Right lobe of liver (tissue), 6 donors: ENCODE measurements at regions not wholly inside any gene's neighbourhood (a gene's known extent, or its start where the extent isn't known, plus 50 kb on each side); places are given as distances from the start of the nearest gene placed in this dataset.

Experiments
- ATAC-seq, 4 donors: fragments of 200-7000 bp; cut with Tn5 transposase; one replicate each; pipeline ENCODE4 v1.9.1; 2020; ENCODE audit warnings: mild to moderate bottlenecking in 4 of 4, moderate library complexity in 4 of 4
- DNase-seq, 3 donors: peaks; one replicate each; pipeline ENCODE4 v3.0.0-alpha.2; 2020
- H3K27ac ChIP-seq, 3 donors: fragments of 200-600 bp; one replicate each; pipeline ENCODE4 v1.8.0; 2022
- H3K27me3 ChIP-seq, 2 donors: fragments of 200-600 bp; one replicate each; pipeline ENCODE4 v1.8.0; 2022
- H3K36me3 ChIP-seq, 4 donors: fragments of 200-600 bp; sonication (generic) in 1 of 4; one replicate each; pipeline versions ENCODE4 v1.5.1 to v1.8.0; 2017 to 2022; ENCODE audit warnings: control low read depth in 1 of 4
- H3K4me1 ChIP-seq, 4 donors: fragments of 200-600 bp; sonication (generic) in 1 of 4; one replicate each; pipeline versions ENCODE4 v1.5.1 to v1.8.0; 2017 to 2022; ENCODE audit warnings: control low read depth in 1 of 4
- H3K4me3 ChIP-seq, 3 donors: fragments of 200-600 bp; one replicate each; pipeline ENCODE4 v1.8.0; 2022
- H3K9me3 ChIP-seq, 4 donors: fragments of 200-600 bp; sonication (generic) in 1 of 4; one replicate each; pipeline versions ENCODE4 v1.5.1 to v1.8.0; 2017 to 2022; ENCODE audit warnings: control low read depth in 1 of 4
- POLR2A ChIP-seq: fragments of 450-650 bp; IDR thresholded peaks from one replicate; pipeline ENCODE4 v1.6.1; 2017; ENCODE audit warnings: antibody characterized with exemption, mild to moderate bottlenecking
- WGBS: methylation state at CpG from one replicate; pipeline ENCODE4 v1.1.6; 2018; ENCODE audit warnings: low coverage, low lambda C conversion rate; ENCODE audit not compliant: insufficient coverage; ENCODE audit errors: missing lambda C conversion rate; 5-methylcytosine and 5-hydroxymethylcytosine counted together
- intact Hi-C, 2 donors: fragments of 100-400 bp; cut with DNase I; formaldehyde crosslinking; loops; one replicate each; pipeline versions ENCODE4 v1.11.2 to v1.14.1; 2022
- TF ChIP-seq, protein P1 (sequence below), 4 donors: fragments of 200-600 bp in 3 of 4; fragments of 450-650 bp in 1 of 4; IDR thresholded peaks; one replicate each; pipeline versions ENCODE4 v1.5.1 to v1.8.0; 2016 to 2022; ENCODE audit warnings: antibody characterized with exemption in 4 of 4, mild to moderate bottlenecking in 2 of 4
- donor health status: DM: no; HTN: yes; CAD: no.
- donor health status: DM: no; HTN: no; CAD: no.
- donor health status: DM: no; HTN: no; CAD: no.
- donor health status: DM: no; HTN: yes; CAD: no.
- donor health status: DM: no; HTN: yes; CAD: no.

DNA sequence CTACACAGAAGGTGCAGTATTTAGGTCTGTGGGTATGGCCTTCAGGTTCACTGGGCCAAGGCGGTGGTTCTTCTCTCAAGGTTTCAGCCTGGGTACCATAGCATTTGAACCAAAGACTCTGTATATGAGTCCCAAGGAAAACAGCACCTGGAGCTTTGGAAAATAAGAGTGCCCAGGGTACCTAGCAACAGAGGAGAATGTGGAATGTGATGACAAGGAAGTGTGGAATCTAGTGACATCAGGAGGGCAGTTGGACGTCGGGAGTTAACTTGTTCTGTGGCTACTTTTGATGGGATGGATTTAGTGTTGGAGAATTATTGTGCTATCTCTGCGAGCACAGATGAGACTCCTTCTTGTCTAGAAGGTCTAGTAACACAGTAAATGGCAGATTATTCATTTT is 201.2 kb downstream of the NOL4 start:
- H3K9me3 ChIP-seq, result no peaks in the 10 kb centered on the region
- H3K4me1 ChIP-seq, result peaks cover 0 to 2% (median 0%) of the 10 kb centered on the region in 4 donors
- TF ChIP-seq, protein P1, sequence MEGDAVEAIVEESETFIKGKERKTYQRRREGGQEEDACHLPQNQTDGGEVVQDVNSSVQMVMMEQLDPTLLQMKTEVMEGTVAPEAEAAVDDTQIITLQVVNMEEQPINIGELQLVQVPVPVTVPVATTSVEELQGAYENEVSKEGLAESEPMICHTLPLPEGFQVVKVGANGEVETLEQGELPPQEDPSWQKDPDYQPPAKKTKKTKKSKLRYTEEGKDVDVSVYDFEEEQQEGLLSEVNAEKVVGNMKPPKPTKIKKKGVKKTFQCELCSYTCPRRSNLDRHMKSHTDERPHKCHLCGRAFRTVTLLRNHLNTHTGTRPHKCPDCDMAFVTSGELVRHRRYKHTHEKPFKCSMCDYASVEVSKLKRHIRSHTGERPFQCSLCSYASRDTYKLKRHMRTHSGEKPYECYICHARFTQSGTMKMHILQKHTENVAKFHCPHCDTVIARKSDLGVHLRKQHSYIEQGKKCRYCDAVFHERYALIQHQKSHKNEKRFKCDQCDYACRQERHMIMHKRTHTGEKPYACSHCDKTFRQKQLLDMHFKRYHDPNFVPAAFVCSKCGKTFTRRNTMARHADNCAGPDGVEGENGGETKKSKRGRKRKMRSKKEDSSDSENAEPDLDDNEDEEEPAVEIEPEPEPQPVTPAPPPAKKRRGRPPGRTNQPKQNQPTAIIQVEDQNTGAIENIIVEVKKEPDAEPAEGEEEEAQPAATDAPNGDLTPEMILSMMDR (IDR thresholded peaks at IDR 0.05), result no peak
- TF ChIP-seq POLR2A, result no peak
- WGBS, result 76% methylated on average over 4 of the region's 4 CpGs
- no peak for DNase-seq
- no peaks in the 10 kb centered on the region for H3K27me3 ChIP-seq
- ATAC-seq, result no peak
- H3K4me3 ChIP-seq, result no peak overlapping the region
- intact Hi-C loops, result no loop called here
- H3K36me3 ChIP-seq, result no peaks in the 10 kb centered on the region
- H3K27ac ChIP-seq, result no peak overlapping the region

GRCh38 chr18:34018336-34018735 is 206.4 kb downstream of the NOL4 start:
- no peak overlapping the region for H3K4me3 ChIP-seq
- ATAC-seq (no peak), DNase-seq (no peak)
- WGBS, result 78% methylated on average over 1 of the region's 1 CpG
- TF ChIP-seq, protein P1 (IDR thresholded peaks at IDR 0.05), result no peak
- no peak for TF ChIP-seq POLR2A
- no peaks in the 10 kb centered on the region for H3K36me3 ChIP-seq
- H3K27ac ChIP-seq, result no peak overlapping the region
- intact Hi-C loops, result no loop called here
- H3K4me1 ChIP-seq, result no peaks in the 10 kb centered on the region
- no peaks in the 10 kb centered on the region for H3K27me3 ChIP-seq
- H3K9me3 ChIP-seq, result no peaks in the 10 kb centered on the region

GRCh38 chr18:34003687-34004086 is 221.0 kb downstream of the NOL4 start:
- TF ChIP-seq, protein P1 (IDR thresholded peaks at IDR 0.05), result no peak
- no peak for TF ChIP-seq POLR2A
- 33% methylated on average over 1 of the region's 1 CpG for WGBS
- intact Hi-C loops, result no loop called here

GRCh38 chr18:34002130-34002529 is 222.6 kb downstream of the NOL4 start:
- ATAC-seq (no peak), DNase-seq (no peak)
- intact Hi-C loops, result no loop called here
- H3K36me3 ChIP-seq, result no peaks in the 10 kb centered on the region
- WGBS, result 91% methylated on average over 1 of the region's 1 CpG
- no peak overlapping the region for H3K4me3 ChIP-seq
- no peak for TF ChIP-seq POLR2A
- TF ChIP-seq, protein P1 (IDR thresholded peaks at IDR 0.05), result no peak
- no peaks in the 10 kb centered on the region for H3K9me3 ChIP-seq
- H3K4me1 ChIP-seq, result no peaks in the 10 kb centered on the region
- H3K27me3 ChIP-seq, result no peaks in the 10 kb centered on the region
- H3K27ac ChIP-seq, result no peak overlapping the region

More at GRCh38 chr18:34003687-34004086, 221.0 kb downstream of the NOL4 start:
- Histone ChIP-seq H3K9me3 (no peaks in the 10 kb centered on the region), H3K27me3 (no peaks in the 10 kb centered on the region), H3K4me3 (no peak overlapping the region), H3K36me3 (no peaks in the 10 kb centered on the region), H3K4me1 (no peaks in the 10 kb centered on the region), H3K27ac (no peak overlapping the region)
- DNase-seq, result no peak
- ATAC-seq, result no peak

- DNase-seq (no peak), ATAC-seq (no peak)
- no peaks in the 10 kb centered on the region for H3K27me3 ChIP-seq
- H3K36me3 ChIP-seq, result no peaks in the 10 kb centered on the region
- no peaks in the 10 kb centered on the region for H3K4me1 ChIP-seq
- H3K9me3 ChIP-seq, result no peaks in the 10 kb centered on the region
- no peak overlapping the region for H3K4me3 ChIP-seq
- no peak overlapping the region for H3K27ac ChIP-seq
- TF ChIP-seq POLR2A, result no peak
- TF ChIP-seq, protein P1 (IDR thresholded peaks at IDR 0.05), result no peak
- 83% methylated on average over 3 of the region's 3 CpGs for WGBS
- intact Hi-C loops, result no loop called here
These were observed 223.3 kb downstream of the NOL4 start for GRCh38 chr18:34001376-34001775.
